SK-N-MC (cell line): ENCODE measurements at regions not wholly inside any gene's neighbourhood (a gene's known extent, or its start where the extent isn't known, plus 50 kb on each side); places are given as distances from the start of the nearest gene placed in this dataset.

ENCODE experiments used
- EZH2 ChIP-seq: fragments of 200-600 bp; sonication (generic); IDR thresholded peaks from one replicate; pipeline ENCODE4 v1.6.1; 2017; ENCODE audit warnings: antibody characterized with exemption
- POLR2AphosphoS5 ChIP-seq: IDR thresholded peaks from 2 replicates; pipeline ENCODE4 v1.6.1; 2012; ENCODE audit warnings: mild to moderate bottlenecking, low read depth, low read length, borderline replicate concordance

DNA sequence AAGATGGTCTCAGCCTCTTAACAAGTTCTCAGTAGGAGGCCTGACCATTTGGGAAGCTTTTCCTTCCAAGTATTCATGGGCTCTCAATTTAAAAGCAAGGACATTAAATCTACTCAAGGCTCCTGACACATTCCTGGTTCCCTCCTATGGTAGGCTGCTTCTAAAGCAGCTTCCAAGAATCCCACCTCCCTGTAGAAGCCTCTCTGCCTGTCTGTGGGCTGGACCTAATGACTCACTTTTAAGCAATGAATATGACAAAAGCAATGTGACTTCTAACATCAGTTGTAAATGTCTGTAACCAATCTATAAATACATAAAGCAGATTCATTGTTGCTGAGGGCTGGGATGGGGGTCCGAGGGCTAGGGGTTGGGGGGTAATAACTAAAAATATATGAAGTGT, 99.5 kb upstream of the FAM9B start:
- no peak for TF ChIP-seq EZH2
- TF ChIP-seq POLR2AphosphoS5, result no peak
